IMR-90 (cell line): ENCODE measurements at regions not wholly inside any gene's neighbourhood (a gene's known extent, or its start where the extent isn't known, plus 50 kb on each side); places are given as distances from the start of the nearest gene placed in this dataset.

Experiments used
- CHD1 ChIP-seq: IDR thresholded peaks from 2 replicates; pipeline ENCODE4 v1.6.1; 2012; ENCODE audit warnings: low read depth, low read length, improper control_type of control experiment
- FOS ChIP-seq: fragments of 150-350 bp; IDR thresholded peaks from 2 replicates; pipeline ENCODE4 v1.6.1; 2016; ENCODE audit warnings: low read depth, low read length
- MAFK ChIP-seq: IDR thresholded peaks from 2 replicates; pipeline ENCODE4 v1.6.1; 2012; ENCODE audit warnings: low read depth, low read length, improper control_type of control experiment
- MAZ ChIP-seq: IDR thresholded peaks from 2 replicates; pipeline ENCODE4 v1.6.1; 2012; ENCODE audit warnings: low read depth, mild to moderate bottlenecking, low read length, improper control_type of control experiment, moderate library complexity, borderline replicate concordance
- MXI1 ChIP-seq: IDR thresholded peaks from 2 replicates; pipeline ENCODE4 v1.6.1; 2012; ENCODE audit warnings: low read depth, mild to moderate bottlenecking, low read length, moderate library complexity, borderline replicate concordance
- POLR2A ChIP-seq: IDR thresholded peaks from 2 replicates; pipeline ENCODE4 v1.6.1; 2012; ENCODE audit warnings: mild to moderate bottlenecking, low read depth, low read length
- RAD21 ChIP-seq: IDR thresholded peaks from 2 replicates; pipeline ENCODE4 v1.6.1; 2012; ENCODE audit warnings: low read length, improper control_type of control experiment
- RFX5 ChIP-seq: IDR thresholded peaks from 2 replicates; pipeline ENCODE4 v1.8.0; 2012; ENCODE audit warnings: low read depth, mild to moderate bottlenecking, low read length, moderate library complexity
- SMC3 ChIP-seq: fragments of 150-350 bp; IDR thresholded peaks from 2 replicates; pipeline ENCODE4 v1.6.1; 2016; ENCODE audit warnings: low read depth, mild to moderate bottlenecking, antibody characterized with exemption, low read length, moderate library complexity
- TF ChIP-seq, protein P1 (sequence below): conservative IDR thresholded peaks from 2 replicates; pipeline ENCODE4 v1.5.1; 2012; ENCODE audit warnings: mild to moderate bottlenecking, low read depth, low read length, improper control_type of control experiment
- TF ChIP-seq, protein P2 (sequence below): fragments of 150-350 bp; IDR thresholded peaks from 2 replicates; pipeline ENCODE4 v1.6.1; 2017; ENCODE audit warnings: mild to moderate bottlenecking, antibody characterized with exemption, low read length, low read depth
- TF ChIP-seq, protein P3 (sequence below): fragments of 150-350 bp; IDR thresholded peaks from 2 replicates; pipeline ENCODE4 v1.6.1; 2016; ENCODE audit warnings: low read depth, mild to moderate bottlenecking, low read length, moderate library complexity, borderline replicate concordance

DNA sequence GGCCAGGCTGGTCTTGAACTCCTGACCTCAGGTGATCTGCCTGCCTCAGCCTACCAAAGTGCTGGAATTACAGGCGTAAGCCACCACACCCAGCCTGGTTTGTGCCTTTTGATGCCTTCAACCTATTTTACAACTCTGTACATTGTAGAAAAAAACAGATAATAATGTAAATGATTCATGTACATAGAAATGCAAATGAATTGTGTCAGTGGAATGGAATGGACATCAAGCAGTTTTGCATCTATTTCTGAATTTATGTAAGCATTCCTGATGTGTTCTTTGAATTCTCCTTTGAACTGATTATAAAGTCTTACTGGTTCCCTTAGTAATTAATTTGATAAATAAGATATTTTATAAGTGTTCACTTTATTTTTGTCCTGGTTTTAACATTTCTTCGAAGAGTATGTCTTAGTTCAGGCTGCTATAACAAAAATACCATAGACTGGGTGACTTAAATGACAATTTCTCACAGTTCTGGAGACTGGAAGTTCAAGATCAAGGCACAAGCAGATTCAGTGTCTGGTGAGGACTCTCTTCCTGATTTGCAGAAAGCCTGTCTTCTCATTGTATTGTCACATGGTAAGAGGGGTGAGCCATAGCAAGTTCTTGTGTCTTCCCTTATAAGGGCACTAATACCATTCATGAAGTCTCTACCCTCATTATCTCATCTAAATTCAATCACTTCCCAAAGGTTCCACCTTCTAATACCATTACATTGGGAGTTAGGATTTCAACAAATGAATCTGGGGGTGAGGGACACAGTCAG lies 162.2 kb upstream of the S100G start:
- TF ChIP-seq, protein P1, sequence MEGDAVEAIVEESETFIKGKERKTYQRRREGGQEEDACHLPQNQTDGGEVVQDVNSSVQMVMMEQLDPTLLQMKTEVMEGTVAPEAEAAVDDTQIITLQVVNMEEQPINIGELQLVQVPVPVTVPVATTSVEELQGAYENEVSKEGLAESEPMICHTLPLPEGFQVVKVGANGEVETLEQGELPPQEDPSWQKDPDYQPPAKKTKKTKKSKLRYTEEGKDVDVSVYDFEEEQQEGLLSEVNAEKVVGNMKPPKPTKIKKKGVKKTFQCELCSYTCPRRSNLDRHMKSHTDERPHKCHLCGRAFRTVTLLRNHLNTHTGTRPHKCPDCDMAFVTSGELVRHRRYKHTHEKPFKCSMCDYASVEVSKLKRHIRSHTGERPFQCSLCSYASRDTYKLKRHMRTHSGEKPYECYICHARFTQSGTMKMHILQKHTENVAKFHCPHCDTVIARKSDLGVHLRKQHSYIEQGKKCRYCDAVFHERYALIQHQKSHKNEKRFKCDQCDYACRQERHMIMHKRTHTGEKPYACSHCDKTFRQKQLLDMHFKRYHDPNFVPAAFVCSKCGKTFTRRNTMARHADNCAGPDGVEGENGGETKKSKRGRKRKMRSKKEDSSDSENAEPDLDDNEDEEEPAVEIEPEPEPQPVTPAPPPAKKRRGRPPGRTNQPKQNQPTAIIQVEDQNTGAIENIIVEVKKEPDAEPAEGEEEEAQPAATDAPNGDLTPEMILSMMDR = no peak
- TF ChIP-seq POLR2A (no peak), RFX5 (no peak), MAFK (no peak), SMC3 (no peak), RAD21 (no peak), CHD1 (no peak), MAZ (no peak), MXI1 (no peak), FOS (no peak)
- TF ChIP-seq, protein P2, sequence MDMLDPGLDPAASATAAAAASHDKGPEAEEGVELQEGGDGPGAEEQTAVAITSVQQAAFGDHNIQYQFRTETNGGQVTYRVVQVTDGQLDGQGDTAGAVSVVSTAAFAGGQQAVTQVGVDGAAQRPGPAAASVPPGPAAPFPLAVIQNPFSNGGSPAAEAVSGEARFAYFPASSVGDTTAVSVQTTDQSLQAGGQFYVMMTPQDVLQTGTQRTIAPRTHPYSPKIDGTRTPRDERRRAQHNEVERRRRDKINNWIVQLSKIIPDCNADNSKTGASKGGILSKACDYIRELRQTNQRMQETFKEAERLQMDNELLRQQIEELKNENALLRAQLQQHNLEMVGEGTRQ = no peak
- TF ChIP-seq, protein P3, sequence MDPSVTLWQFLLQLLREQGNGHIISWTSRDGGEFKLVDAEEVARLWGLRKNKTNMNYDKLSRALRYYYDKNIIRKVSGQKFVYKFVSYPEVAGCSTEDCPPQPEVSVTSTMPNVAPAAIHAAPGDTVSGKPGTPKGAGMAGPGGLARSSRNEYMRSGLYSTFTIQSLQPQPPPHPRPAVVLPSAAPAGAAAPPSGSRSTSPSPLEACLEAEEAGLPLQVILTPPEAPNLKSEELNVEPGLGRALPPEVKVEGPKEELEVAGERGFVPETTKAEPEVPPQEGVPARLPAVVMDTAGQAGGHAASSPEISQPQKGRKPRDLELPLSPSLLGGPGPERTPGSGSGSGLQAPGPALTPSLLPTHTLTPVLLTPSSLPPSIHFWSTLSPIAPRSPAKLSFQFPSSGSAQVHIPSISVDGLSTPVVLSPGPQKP = no peak
